ENCODE measurements at regions not wholly inside any gene's neighbourhood (a gene's known extent, or its start where the extent isn't known, plus 50 kb on each side); places are given as distances from the start of the nearest gene placed in this dataset.

GRCh38 chr1:234821840-234822239 is 211.9 kb upstream of the IRF2BP2 start:
- TF ChIP-seq CTCF (IDR thresholded peaks at IDR 0.05) (no peak), EZH2 (IDR thresholded peaks at IDR 0.05) (no peak), EZH2phosphoT487 (IDR thresholded peaks at IDR 0.05) (no peak)

Measured in neural progenitor cell (in vitro differentiated cells).